Fibroblast of the conjunctiva (primary cell): ENCODE measurements at regions not wholly inside any gene's neighbourhood (a gene's known extent, or its start where the extent isn't known, plus 50 kb on each side); places are given as distances from the start of the nearest gene placed in this dataset.
"Not testable (repeated sequence)": the region's sequence is repeated elsewhere in the genome, so short reads cannot be mapped to it uniquely, and the experiment has no call there.

Source experiments
- DNase-seq: peaks from one replicate; pipeline ENCODE4 v3.0.0-alpha.2; 2010; ENCODE audit warnings: low read depth

DNA sequence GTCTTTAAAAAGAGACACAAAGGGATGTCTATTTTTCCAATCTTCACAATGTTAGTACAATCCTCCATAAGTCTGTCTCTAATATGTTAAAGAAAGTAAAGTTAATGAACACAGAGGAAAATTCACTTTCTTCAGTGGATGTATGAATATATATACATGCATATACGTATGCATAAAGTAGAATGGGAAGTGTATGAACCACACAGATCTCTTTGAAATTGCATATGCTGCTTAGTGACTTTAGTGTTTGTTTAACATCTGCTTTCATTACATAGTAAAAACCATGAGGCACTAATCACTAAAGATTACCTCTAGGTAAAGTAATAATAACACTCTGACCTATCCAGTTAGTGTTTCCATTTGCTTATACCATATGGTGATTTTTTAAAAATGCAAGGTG, 451.2 kb downstream of the SEMA3D start:
- DNase-seq = no peak

DNA sequence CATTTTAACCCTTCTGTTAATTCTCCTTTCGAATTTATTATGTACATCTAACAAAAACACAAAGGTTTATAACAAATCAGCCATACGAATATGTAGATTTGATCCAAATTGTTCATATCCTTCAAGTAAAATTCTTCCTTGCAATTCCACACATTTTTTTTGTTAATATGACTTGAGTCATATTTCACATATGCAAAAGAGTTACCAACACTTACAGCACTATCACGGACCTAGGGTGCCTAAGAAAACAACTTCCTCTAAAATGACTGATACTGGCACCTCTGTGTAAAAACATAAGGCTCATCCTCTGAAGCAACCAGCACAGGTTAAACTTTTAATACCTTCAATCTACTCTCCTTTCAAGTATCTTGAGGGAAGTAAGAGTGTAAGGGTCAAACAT, 451.8 kb downstream of the SEMA3D start:
- DNase-seq = no peak

DNA sequence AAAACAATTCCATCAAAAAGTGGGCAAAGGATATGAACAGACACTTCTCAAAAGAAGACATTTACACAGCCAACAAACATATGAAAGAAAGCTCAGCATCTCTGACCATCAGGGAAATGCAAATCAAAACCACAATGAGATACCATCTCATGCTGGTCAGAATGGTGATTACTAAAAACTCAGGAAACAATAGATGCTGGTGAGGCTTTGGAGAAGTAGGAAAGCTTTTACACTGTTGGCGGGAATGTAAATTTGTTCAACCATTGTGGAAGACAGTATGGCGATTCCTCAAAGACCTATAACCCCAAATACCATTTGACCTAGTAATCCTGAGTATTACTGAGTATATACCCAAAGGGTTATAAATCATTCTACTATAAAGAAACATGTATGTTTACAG, 452.9 kb downstream of the SEMA3D start:
- DNase-seq = not testable (repeated sequence)

DNA sequence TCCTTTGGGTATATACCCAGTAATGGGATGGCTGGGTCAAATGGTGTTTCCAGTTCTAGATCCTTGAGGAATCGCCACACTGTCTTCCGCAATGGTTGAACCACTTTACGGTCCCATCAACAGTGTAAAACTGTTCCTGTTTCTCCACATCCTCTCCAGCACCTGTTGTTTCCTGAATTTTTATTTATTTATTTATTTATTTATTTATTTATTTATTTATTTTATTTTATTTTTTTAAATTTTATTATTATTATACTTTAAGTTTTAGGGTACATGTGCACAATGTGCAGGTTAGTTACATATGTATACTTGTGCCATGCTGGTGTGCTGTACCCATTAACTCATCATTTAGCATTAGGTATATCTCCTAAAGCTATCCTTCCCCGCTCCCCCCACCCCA, 456.0 kb downstream of the SEMA3D start:
- DNase-seq = not testable (repeated sequence)

DNA sequence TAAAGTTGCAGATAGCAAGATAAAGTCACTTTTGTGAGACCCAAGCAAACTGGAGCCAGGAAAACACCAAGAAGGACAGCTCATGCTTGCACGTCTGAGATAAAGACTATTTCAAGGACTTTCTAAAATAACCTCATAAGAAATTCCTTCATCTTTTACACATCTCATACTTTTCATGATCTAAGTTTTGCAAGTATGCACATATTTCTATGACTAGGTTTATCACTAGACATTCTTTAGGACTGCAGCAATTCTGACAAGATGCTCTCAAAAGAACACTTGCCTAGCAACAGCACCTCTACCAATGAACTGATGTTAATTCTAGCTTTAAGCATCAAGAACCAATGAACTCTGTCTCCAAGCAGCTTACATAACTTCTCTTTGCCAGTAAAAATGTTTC, 457.6 kb downstream of the SEMA3D start:
- no peak for DNase-seq

DNA sequence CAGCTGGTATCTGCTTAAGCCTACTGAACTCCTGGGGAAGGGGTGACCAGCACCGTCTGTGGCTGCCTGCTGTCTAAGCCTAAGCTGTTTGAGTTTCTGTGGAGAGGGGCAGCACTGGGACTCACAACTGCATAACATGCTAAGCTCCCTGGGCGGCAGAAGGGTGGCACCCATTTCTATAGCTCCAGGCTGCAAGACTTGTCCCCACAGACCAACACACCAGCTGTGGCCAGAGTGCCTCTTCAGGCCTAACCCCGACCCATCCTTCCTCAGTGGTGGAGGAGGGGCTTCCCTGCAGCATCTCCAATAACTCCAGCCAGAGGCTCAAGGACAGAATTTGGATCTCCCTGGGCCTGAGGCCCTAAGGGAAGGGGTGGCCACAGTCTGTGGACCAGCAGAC, 464.1 kb downstream of the SEMA3D start:
- no peak for DNase-seq

DNA sequence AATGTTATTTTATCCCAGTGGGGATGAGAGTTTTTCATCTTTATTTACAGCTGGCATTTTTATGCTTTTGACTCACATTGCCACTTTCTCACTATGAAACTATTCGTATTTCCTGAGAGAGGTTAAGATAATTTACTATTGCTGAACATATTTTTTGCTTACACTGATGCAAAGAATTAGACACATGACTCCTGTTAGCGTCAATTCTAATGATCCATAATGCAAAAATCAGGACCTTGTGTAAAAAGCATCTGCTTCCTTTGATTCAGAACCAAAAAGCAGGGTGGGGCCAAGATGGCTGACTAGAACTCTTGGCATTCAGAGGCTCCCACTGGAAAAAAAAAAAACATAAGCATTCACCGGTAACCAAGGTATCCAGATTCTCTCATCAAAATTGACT, 464.8 kb downstream of the SEMA3D start:
- no peak for DNase-seq

DNA sequence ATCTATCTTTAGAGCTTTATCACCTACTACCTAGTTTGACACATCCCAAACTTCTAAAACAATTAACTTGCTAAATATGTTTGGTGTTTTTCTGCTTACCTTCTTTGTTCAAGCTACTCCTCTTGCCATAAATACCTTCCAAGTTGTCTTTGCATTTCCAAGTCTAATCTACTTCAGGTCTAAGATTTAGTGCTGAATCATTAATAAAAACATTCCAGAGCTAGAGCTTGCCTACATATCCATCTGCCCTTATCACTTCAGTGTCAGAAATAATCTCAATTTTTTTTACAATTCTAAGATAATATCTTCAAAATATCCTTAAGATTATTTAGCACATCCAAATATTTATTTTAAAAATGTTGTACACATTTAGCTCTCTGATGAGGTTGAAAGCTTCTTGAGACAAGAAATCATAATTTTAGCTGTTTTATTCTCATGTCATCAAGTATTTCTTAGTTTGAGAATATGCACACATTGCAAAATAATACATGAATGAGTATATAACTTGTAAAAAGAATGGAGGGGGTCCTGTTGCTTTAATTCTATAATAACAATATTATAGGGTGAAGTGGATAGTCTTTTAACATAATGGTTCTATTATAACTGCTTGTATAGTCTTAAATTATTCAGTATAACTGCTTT, 466.3 kb downstream of the SEMA3D start:
- DNase-seq = no peak

DNA sequence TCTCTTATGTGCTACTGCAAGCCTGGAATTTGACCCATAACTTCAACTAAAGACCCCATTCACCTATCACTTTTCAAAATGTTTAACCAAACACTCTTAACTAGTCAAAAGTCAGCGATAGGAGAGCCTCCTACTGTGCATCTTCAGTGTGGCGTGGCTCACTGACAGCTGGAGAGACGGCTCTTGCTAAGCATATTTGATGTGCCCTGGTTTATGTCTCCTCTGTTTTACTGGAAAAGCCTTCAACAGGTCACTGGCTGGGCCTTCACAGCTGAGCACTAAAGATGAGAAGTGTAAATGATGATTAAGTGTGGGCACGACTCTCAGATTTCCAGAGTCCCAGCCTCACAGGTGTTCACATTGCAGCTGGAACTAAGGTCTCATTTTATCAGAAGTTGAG, 472.1 kb downstream of the SEMA3D start:
- DNase-seq = no peak

DNA sequence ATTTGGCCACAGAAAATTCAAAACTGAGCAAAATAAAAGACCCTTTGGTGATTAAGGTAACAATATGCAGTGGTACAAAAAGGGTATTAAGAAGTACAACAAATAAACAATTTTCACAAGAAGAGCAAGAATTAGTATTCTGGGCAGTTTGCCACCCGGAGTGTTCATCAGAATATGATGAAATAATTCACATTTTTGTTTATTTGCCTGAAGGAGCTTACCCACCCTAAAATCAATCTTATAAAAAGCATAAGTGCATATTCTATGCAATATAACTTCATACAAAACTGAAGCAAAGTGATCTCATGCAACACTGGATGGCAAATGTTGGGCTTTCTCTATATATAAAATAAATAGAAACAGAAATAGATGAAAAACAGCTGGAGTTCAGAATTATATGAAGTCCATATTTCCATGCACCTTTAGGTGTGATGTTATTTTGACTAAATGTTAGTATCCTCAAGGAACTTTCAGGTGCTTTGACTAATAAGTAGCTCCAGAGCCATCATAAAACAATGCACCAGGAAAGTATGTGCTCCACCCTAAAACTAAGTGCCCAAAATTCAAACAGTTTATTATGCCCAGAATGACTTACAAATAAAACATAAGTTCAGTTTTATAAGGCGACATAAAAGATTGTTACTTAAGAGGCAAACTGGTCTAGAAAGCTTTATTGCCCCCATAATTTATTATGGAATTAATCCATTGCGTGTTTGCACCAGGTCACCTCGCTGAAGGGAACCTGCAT, 474.3 kb downstream of the SEMA3D start:
- no peak for DNase-seq

DNA sequence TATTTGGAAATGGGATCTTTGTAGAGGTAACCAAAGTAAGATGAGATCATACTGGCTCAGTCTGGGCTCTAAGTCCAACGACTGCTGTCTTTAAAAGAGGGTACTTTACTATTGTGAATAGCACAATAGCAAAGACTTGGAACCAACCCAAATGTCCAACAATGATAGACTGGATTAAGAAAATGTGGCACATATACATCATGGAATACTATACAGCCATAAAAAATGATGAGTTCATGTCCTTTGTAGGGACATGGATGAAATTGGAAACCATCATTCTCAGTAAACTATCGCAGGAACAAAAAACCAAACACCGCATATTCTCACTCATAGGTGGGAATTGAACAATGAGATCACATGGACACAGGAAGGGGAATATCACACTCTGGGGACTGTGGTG, 476.3 kb downstream of the SEMA3D start:
- not testable (repeated sequence) for DNase-seq

DNA sequence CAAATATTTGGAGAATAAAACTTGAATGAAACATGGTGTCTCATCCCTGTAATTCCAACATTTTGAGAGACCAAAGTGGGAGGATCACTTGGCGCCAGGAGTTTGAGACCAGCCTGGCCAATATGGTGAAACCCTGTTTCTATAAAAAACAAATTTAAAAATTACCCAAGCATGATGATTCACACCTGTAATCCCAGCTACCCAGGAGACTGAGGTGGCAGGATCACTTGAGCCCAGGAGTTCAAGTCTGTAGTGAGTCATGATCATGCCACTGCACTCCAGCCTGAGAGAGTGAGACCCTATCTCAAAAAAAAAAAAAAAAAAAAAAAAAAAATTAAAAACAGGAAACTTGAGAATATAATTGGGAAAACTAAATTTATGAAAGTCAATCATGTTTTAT, 481.1 kb downstream of the SEMA3D start:
- no peak for DNase-seq

DNA sequence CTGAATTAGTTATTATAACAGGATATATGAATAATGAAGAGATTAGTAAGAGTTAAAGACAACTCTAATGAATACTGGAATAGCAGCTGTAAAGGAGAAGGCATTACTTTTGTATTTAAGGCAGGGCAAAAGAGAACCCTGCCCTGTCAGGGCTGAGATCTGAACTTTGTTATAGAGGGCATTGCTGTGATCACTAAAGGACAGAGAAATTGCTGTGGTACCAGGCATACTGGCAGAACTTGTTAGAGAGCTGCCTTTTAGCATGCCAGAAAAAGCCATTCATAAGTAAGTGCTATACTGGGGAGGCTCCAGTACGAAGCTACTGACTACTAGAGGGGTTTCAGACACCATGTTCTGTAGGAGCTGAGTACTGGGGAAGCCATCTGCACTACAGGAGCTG, 481.8 kb downstream of the SEMA3D start:
- DNase-seq = no peak

DNA sequence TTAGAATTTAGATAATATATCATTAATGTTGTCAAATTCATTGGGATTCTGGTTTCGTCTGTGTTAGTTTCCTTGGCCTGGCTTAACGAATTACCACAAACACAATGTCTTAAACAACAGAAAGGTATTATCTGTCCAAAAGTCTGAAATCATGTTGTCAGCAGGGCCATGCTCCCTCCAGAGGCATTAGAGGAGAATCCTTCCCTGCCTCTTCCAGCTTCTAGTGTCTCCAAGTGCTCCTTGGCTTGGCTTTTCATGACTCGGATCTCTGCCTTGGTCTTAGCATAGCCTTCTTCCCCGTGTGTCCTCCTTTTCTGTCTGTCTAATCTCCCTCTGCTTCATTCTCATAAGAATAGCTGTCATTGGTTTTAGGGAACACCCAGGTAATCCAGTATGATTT, 482.5 kb downstream of the SEMA3D start:
- DNase-seq = no peak

DNA sequence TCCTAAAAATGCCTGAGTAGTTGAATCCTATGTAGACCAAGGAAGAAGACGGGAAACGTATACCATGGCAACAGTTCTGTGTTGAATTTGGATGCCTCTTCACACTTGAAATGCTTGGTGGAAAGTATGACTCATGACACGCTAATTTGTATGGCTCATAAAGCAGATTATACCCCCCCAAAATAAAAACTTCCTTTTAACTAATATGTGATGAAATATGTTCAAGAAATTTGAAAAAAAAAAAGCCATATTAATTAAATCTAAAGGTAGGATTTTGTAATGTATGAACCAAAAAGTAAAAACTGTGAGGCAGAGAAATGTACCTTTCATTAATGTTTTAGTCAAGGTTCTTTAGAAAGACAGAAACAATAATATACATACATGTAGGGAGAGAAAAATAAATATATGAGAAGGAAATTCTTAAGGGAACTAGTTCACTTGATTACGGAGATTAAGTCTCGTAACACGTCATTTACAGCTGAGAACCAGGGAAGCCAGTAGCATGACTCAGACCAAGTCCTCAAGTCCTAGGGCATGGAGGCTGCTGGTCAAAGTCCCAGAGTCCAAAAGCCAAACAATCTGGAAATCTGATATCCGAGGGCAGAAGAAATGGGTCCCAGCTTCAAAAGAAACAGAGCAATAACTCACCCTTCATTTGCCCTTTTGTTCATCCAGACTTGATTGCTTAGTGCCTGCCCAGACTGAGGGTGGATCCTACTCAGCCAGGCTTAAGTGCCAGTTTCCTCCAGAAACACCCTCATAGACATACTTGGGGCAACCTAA, 485.1 kb downstream of the SEMA3D start:
- peak; percentile 92 for DNase-seq

DNA sequence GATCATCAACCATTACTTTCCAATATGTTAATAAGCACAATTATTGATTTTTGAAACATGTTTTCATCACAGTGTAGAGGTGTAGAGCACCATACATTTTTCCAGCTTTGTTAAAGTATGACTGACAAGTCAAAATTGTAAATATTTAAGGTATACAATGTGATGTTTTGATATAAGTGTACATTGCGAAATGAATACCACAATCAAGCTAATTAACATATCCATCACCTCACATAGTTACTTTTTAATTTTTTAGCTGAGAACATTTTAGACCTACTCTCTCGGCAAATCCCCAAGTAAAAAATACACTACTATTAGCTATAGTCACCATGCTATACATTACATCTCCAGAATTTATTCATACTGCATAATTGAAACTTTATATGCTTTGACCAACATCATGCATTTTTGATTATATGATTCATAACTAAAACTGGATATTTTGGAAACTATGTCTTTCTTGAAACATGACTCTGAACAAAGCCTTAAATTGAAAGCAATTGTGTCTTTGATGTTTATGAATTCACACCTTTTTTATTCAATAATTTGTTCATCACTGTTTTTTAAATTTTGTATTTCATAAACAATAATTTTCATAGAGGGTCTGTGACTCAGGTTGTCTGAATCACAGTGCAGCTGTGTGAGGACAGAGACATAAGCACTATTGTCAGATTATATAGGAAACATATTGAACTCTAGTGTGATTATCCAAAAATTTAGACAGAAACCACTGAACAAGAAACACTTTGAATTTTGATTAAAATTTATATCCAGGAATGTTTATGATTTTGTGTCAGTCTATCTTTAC, 486.1 kb downstream of the SEMA3D start:
- no peak for DNase-seq

DNA sequence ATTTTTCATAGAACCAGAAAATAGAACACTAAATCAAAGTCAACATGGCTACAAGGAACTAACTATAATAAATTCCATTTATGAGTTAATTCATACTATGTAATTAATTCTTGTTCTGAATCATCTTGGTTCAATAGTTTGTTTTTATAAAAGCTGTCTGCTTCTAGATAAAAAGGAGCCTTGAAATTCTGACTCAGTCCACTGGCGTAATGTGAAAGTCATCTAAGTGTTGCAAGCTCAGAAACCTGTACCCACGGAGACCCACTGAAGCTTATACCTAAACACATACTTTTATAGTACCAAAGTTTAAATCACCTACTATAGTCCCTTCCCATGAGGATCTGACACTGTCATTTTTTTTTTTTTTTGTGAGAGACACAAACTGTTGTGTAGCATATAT, 489.4 kb downstream of the SEMA3D start:
- DNase-seq = peak; percentile 49

DNA sequence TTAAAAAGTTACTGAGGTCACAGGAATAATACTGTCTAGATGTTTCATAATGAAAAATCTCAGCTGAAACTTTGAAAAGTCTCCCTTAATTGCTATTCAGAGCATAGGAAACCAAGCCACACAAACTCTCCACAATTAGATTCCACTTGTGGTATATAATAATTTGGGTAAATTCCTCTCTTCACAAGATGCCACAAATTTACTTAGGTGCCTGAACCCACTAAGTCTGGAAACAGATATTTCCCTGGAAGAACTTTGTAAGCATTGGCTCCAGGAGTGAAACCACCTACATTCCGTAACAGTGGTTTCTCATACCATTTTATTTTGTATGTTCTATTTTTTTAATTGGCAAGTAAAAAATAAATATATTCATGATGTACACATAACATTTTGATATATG, 493.4 kb downstream of the SEMA3D start:
- no peak for DNase-seq

DNA sequence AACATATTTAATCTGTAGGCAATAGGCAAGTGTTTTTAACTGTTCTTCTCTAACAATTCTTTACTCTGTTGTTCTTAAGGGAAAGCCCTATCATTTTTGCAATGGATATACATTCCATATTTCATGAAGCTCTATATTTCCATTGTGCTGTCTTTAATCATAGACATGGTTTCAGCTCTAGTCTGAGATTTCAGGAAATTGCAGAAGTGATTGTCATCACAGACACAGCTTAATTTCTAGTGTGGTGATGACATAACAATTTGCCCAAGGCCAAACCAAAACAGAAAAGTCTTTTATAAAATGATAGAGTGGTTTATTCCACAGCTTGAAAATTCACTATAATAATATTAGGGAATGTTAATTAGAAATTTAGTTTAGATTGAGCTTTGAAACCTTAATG, 494.1 kb upstream of the SEMA3A start:
- DNase-seq = no peak

DNA sequence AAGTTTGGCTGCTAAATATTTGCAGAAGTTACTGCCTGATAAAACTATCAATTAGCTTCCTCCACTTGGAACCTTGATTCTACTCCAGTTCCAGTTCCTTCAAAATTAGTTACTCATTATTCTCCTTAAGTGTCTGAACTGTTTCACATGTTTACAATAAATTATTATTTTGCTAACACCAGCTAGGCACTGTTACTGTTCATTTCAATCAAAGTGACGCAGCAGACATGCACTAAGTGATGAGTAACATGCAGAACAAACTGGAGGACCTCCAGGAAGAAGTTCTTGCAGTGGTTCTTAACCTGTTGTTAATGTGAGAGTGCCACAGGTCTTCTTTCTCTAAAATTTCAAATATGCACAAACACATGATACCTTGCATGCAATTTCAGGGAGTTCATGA, 491.8 kb upstream of the SEMA3A start:
- no peak for DNase-seq

DNA sequence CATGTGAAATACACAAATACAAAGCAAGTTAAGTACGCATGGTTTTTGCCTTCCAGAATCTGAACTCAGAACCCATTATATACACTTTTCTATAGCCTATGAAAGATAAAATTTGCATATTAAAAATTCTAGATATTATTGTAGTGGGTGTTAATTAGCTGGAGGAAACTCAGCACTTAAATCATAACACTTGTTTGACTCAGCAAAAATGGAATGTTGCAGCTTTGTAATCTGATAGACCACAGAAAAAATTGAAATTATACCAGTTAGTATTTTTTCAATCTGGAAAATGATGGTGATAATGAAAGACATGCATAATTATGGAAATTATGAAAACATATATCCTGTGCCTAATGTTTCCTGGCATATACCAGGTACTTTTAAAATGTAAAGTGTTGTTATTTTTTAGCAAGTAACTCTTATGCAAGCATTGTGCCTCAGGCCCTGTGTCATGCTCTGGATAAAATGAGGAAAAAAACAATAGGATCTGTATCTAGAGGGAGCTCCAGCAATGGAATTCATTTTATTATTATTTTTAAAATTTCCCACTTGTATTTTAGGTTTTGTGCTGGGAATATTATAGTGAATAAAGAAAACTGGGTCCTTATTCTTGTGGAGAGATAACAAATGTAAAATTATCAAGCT, 490.4 kb upstream of the SEMA3A start:
- no peak for DNase-seq

DNA sequence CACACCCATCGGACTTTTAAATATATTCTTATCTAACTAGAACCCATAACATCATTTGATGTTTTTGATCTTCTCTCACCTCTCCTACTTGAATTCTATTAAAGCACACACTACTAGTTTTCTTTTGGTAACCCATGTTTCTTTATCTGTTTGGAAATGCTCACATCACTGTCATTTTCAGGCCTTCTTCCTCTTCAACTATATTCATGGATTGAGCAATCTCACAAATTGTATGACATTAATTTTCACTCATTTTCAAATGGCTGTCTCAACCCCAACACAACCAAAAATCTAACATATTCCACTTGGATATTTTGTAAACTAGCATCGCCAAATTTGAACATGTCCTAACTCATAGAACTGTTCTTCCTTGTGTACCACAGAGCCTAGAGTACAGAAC, 488.0 kb upstream of the SEMA3A start:
- no peak for DNase-seq
